Adrenal gland (tissue), 9 donors: ENCODE measurements at regions not wholly inside any gene's neighbourhood (a gene's known extent, or its start where the extent isn't known, plus 50 kb on each side); places are given as distances from the start of the nearest gene placed in this dataset.

Experiments
- DNase-seq, 7 donors: peaks; one replicate each; pipeline ENCODE4 v3.0.0-alpha.2; 2019 to 2020
- H3K27ac ChIP-seq, 5 donors: fragments of 200-600 bp; sonication (generic) in 4 of 5; 1 replicate in 3 of 5; 2 replicates in 2 of 5; pipeline versions ENCODE4 v1.5.1 to v1.8.0; 2016 to 2020; ENCODE audit warnings: mild to moderate bottlenecking in 1 of 5
- H3K27me3 ChIP-seq: fragments of 200-600 bp; 2 replicates; pipeline ENCODE4 v1.8.0; 2021
- H3K36me3 ChIP-seq, 2 donors: fragments of 200-600 bp; replicated peaks in 1 of 2; 1 replicate in 1 of 2; 2 replicates in 1 of 2; pipeline versions ENCODE4 v1.5.1 to v1.8.0; 2018 to 2022
- H3K4me1 ChIP-seq, 2 donors: fragments of 200-600 bp; replicated peaks in 1 of 2; 1 replicate in 1 of 2; 2 replicates in 1 of 2; pipeline versions ENCODE4 v1.5.1 to v1.8.0; 2018 to 2021
- H3K4me3 ChIP-seq, 4 donors: fragments of 200-600 bp; sonication (generic) in 3 of 4; one replicate each; pipeline ENCODE4 v1.5.1; 2016 to 2018
- H3K9me3 ChIP-seq, 3 donors: fragments of 200-600 bp; sonication (generic) in 1 of 3; replicated peaks in 1 of 3; 1 replicate in 2 of 3; 2 replicates in 1 of 3; pipeline versions ENCODE4 v1.5.1 to v1.8.0; 2016 to 2021
- CTCF ChIP-seq, 6 experiments: fragments of 450-650 bp in 4 of 6; fragments of 200-600 bp in 2 of 6; sonication (generic) in 1 of 6; IDR thresholded peaks; 1 replicate in 5 of 6; 2 replicates in 1 of 6; pipeline versions ENCODE4 v1.5.1 to v1.8.0; 2016 to 2021; ENCODE audit warnings: antibody characterized with exemption in 6 of 6, mild to moderate bottlenecking in 2 of 6, moderate library complexity in 1 of 6
- POLR2A ChIP-seq, 2 donors: fragments of 450-650 bp; IDR thresholded peaks; one replicate each; pipeline ENCODE4 v1.6.1; 2017; ENCODE audit warnings: antibody characterized with exemption in 2 of 2, mild to moderate bottlenecking in 2 of 2, moderate library complexity in 1 of 2
- WGBS, 4 donors: extraction: QIAGEN DNeasy Blood & Tissue Kit in 2 of 4; methylation state at CpG; one replicate each; pipeline versions ENCODE4 v1.1.5 to v1.1.7; 2013 to 2017; 5-methylcytosine and 5-hydroxymethylcytosine counted together
- intact Hi-C, 2 donors: fragments of 100-400 bp; cut with DNase I; formaldehyde crosslinking; loops; one replicate each; pipeline versions ENCODE4 v1.14.1 to v1.15.0; 2022 to 2023
- donor health status: healthy with polysubstance abuse.
- donor health status: Bipolar disorder and iron deficiency.
- donor health status: DM: yes; HTN: yes; CAD: no.
- donor health status: DM: no; HTN: no; CAD: no.
- donor health status: DM: no; HTN: no; CAD: no.

- 57 to 75% (median 73%) methylated on average over 4 of the region's 4 CpGs for WGBS, 4 donors
- no peaks in the 10 kb centered on the region for H3K36me3 ChIP-seq
- TF ChIP-seq POLR2A (IDR thresholded peaks at IDR 0.05): no peak
- TF ChIP-seq CTCF (IDR thresholded peaks at IDR 0.05): no peak
- H3K4me3 ChIP-seq: no peak overlapping the region
- no peaks in the 10 kb centered on the region for H3K9me3 ChIP-seq
- intact Hi-C loops: no loop called here
- no peak for DNase-seq
- no peaks in the 10 kb centered on the region for H3K27me3 ChIP-seq
- no peak overlapping the region for H3K27ac ChIP-seq
- H3K4me1 ChIP-seq: no peaks in the 10 kb centered on the region
These were observed 272.0 kb upstream of the TMTC4 start for GRCh38 chr13:100946588-100946987.

GRCh38 chr13:100944791-100945345, 270.3 kb upstream of the TMTC4 start:
- Histone ChIP-seq H3K27ac (no peak overlapping the region), H3K4me1 (no peaks in the 10 kb centered on the region), H3K36me3 (no peaks in the 10 kb centered on the region), H3K27me3 (no peaks in the 10 kb centered on the region), H3K4me3 (no peak overlapping the region), H3K9me3 (no peaks in the 10 kb centered on the region)
- 67 to 77% (median 69%) methylated on average over 5 of the region's 5 CpGs for WGBS, 4 donors
- no peak for TF ChIP-seq POLR2A (IDR thresholded peaks at IDR 0.05)
- no peak for TF ChIP-seq CTCF (IDR thresholded peaks at IDR 0.05)
- intact Hi-C loops: no loop called here
- DNase-seq: no peak

- H3K4me3 ChIP-seq: no peak overlapping the region
- H3K4me1 ChIP-seq: no peaks in the 10 kb centered on the region
- WGBS, 4 donors: 54 to 86% (median 72%) methylated on average over 1 of the region's 1 CpG
- no peak for DNase-seq
- H3K9me3 ChIP-seq: no peaks in the 10 kb centered on the region
- H3K36me3 ChIP-seq: no peaks in the 10 kb centered on the region
- TF ChIP-seq POLR2A (IDR thresholded peaks at IDR 0.05) (no peak), CTCF (IDR thresholded peaks at IDR 0.05) (no peak)
- H3K27ac ChIP-seq: no peak overlapping the region
- intact Hi-C loops: no loop called here
- H3K27me3 ChIP-seq: no peaks in the 10 kb centered on the region
These were observed 268.1 kb upstream of the TMTC4 start for GRCh38 chr13:100942742-100943141.

- TF ChIP-seq CTCF (IDR thresholded peaks at IDR 0.05): no peak
- no peak for TF ChIP-seq POLR2A (IDR thresholded peaks at IDR 0.05)
- intact Hi-C loops: no loop called here
These were observed 267.1 kb upstream of the TMTC4 start for GRCh38 chr13:100941377-100942368.

More at GRCh38 chr13:100941377-100942368, 267.1 kb upstream of the TMTC4 start:
- no peaks in the 10 kb centered on the region for H3K9me3 ChIP-seq
- no peaks in the 10 kb centered on the region for H3K36me3 ChIP-seq
- no peak for DNase-seq
- H3K27ac ChIP-seq: no peak overlapping the region
- no peak overlapping the region for H3K4me3 ChIP-seq
- no peaks in the 10 kb centered on the region for H3K27me3 ChIP-seq
- H3K4me1 ChIP-seq: no peaks in the 10 kb centered on the region
- WGBS, 4 donors: 65 to 67% (median 65%) methylated on average over 10 of the region's 10 CpGs
